ENCODE measurements at regions not wholly inside any gene's neighbourhood (a gene's known extent, or its start where the extent isn't known, plus 50 kb on each side); places are given as distances from the start of the nearest gene placed in this dataset.

DNA sequence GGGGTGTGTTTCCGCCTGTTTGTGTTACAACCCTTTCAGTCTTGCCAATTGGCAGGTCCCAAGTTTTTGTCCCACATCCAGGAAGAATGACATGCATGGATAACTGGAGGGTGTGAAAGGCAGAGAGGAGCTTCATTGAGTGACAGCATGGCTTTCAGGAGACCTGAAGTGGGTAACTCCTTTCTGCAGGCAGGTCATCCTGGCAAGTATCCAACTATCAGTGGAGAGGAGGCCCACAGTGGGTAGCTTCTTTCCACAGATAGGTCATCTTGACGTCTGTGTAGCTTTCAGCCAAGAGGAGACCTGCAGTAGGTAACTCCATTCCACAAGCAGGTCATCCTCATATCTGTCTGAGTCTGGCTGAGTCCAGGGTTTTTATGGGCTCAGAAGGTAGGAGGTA is 1268.8 kb upstream of the CNTN5 start:
- no peak for ATAC-seq
- Histone ChIP-seq H3K27ac (no peak overlapping the region), H3K36me3 (no peaks in the 10 kb centered on the region), H3K9me3 (no peaks in the 10 kb centered on the region), H3K4me1 (no peaks in the 10 kb centered on the region), H3K27me3 (no peaks in the 10 kb centered on the region), H3K4me3 (no peak overlapping the region)
- DNase-seq, result no peak
- TF ChIP-seq, protein P1, sequence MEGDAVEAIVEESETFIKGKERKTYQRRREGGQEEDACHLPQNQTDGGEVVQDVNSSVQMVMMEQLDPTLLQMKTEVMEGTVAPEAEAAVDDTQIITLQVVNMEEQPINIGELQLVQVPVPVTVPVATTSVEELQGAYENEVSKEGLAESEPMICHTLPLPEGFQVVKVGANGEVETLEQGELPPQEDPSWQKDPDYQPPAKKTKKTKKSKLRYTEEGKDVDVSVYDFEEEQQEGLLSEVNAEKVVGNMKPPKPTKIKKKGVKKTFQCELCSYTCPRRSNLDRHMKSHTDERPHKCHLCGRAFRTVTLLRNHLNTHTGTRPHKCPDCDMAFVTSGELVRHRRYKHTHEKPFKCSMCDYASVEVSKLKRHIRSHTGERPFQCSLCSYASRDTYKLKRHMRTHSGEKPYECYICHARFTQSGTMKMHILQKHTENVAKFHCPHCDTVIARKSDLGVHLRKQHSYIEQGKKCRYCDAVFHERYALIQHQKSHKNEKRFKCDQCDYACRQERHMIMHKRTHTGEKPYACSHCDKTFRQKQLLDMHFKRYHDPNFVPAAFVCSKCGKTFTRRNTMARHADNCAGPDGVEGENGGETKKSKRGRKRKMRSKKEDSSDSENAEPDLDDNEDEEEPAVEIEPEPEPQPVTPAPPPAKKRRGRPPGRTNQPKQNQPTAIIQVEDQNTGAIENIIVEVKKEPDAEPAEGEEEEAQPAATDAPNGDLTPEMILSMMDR (IDR thresholded peaks at IDR 0.05), result no peak
- intact Hi-C loops (cut with DNase I), result no loop called here

- Histone ChIP-seq H3K4me1 (no peaks in the 10 kb centered on the region), H3K27ac (no peak overlapping the region), H3K36me3 (no peaks in the 10 kb centered on the region), H3K27me3 (no peaks in the 10 kb centered on the region), H3K4me3 (no peak overlapping the region), H3K9me3 (no peaks in the 10 kb centered on the region)
- no peak for ATAC-seq
- no peak for DNase-seq
- TF ChIP-seq, protein P1 (IDR thresholded peaks at IDR 0.05), result no peak
- intact Hi-C loops (cut with DNase I), result no loop called here
These were observed 1265.8 kb upstream of the CNTN5 start for GRCh38 chr11:97754976-97755375.

DNA sequence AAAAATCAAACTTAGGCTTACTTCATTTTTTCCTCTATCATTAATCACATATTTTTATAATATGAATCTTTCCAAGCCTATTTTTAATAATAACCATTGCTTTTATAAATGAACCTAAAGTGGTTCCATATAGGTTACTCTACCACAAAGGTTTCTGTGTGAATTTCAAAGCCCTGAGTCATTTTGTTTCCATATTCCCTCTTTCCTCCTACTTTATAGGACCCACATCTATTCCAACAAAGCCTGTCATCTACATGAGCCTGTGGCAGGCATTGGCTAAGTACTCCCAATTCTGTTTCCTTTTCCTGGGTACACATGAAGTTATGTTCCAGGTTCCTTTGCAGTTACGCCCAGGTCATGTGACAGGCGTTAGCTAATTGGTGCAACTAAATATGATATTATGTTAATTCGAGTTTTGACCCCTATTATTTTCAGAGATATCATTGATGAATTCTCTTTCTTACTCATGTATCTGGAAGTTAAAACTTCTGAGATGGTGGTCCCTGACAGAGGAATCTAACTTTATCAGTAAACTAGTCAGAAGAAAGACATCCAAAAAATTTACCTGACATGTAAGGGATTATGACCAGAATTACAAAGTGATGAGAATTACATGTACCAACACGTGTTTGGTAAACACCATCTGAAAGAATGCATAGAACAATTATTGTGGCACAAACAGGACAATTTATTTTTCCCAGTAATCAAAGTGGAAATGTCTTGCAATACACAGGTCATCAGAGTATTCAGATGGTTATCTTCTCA is 1264.0 kb upstream of the CNTN5 start:
- ATAC-seq, result no peak
- Histone ChIP-seq H3K27ac (no peak overlapping the region), H3K36me3 (no peaks in the 10 kb centered on the region), H3K9me3 (no peaks in the 10 kb centered on the region), H3K4me3 (no peak overlapping the region), H3K4me1 (no peaks in the 10 kb centered on the region), H3K27me3 (no peaks in the 10 kb centered on the region)
- TF ChIP-seq, protein P1 (IDR thresholded peaks at IDR 0.05), result no peak
- intact Hi-C loops (cut with DNase I), result no loop called here
- DNase-seq, result no peak

DNA sequence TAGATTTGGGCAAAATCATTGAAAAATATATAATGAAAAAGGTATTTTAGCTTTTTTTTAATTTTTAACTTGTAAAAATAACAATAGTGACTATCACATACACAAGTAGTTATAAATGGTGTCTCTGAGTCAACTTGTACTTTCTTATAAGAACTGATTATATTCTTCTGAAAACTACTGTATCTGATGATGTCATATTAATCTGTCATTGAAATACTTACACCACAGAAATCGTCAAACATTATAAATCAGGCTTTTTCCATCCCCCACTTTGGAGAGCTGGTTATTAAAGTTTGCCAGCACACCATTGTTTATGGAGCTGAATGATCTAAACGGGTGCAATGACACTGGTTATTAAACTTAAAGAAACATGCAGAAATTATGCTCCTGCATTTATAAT is 1259.6 kb upstream of the CNTN5 start:
- Histone ChIP-seq H3K36me3 (no peaks in the 10 kb centered on the region), H3K9me3 (no peaks in the 10 kb centered on the region), H3K4me1 (no peaks in the 10 kb centered on the region), H3K27me3 (no peaks in the 10 kb centered on the region), H3K27ac (no peak overlapping the region), H3K4me3 (no peak overlapping the region)
- ATAC-seq (no peak), DNase-seq (no peak)
- intact Hi-C loops (cut with DNase I), result no loop called here
- TF ChIP-seq, protein P1 (IDR thresholded peaks at IDR 0.05), result no peak

DNA sequence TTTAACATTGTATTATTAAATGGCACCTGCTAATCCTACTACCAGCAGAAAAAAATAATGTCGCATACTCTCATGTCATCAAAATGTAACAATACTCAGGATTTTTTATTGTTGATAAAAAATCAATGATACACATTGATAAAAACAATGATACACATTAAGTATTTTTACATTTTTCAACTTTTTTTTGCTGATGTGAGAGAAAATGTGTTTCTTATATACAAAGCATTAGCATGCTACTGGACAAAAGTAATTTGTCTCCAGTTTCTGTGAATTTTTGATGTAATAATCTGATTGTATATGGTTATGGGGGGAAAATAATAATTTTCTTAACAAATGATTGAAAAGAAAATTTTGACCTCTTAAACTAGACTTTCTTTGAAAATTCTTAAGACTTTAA is 1256.6 kb upstream of the CNTN5 start:
- TF ChIP-seq, protein P1 (IDR thresholded peaks at IDR 0.05), result no peak
- intact Hi-C loops (cut with DNase I), result no loop called here
- ATAC-seq (no peak), DNase-seq (no peak)
- Histone ChIP-seq H3K4me1 (no peaks in the 10 kb centered on the region), H3K9me3 (no peaks in the 10 kb centered on the region), H3K4me3 (no peak overlapping the region), H3K27me3 (no peaks in the 10 kb centered on the region), H3K36me3 (no peaks in the 10 kb centered on the region), H3K27ac (no peak overlapping the region)

GRCh38 chr11:97764605-97765004 is 1256.1 kb upstream of the CNTN5 start:
- DNase-seq (no peak), ATAC-seq (no peak)
- Histone ChIP-seq H3K9me3 (no peaks in the 10 kb centered on the region), H3K4me1 (no peaks in the 10 kb centered on the region), H3K4me3 (no peak overlapping the region), H3K27me3 (no peaks in the 10 kb centered on the region), H3K36me3 (no peaks in the 10 kb centered on the region), H3K27ac (no peak overlapping the region)
- intact Hi-C loops (cut with DNase I), result no loop called here
- TF ChIP-seq, protein P1 (IDR thresholded peaks at IDR 0.05), result no peak

Data from upper lobe of right lung (tissue), 1 donor.